ENCODE measurements at regions not wholly inside any gene's neighbourhood (a gene's known extent, or its start where the extent isn't known, plus 50 kb on each side); places are given as distances from the start of the nearest gene placed in this dataset.

DNA sequence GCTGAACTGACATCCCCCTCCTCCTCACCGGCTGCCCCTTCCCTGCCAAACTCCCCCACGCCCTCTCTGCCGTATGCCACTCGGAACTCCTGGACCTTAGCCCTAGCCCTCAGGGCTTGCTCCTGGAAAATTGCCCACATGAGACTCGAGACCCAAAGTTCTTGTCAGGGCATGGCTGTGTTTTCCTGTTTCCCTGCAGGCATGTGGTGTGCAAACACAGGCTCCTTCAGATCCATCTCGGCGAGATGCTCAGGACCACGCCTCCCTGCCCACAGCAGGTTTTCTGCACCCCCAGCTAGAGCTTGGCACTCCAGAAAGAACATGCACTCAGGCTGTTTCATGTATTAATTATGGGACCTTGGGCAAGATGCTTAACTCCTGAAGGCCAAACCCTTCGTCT, 1480.4 kb downstream of the BRD1 start:
- TF ChIP-seq TAF1 (CRISPR knock-in tag; IDR thresholded peaks at IDR 0.05) (no peak), ETV5 (CRISPR knock-in tag; IDR thresholded peaks at IDR 0.05; ENCODE audit: borderline replicate concordance) (no peak), PREB (CRISPR knock-in tag; IDR thresholded peaks at IDR 0.05) (no peak), POLR2AphosphoS2 (IDR thresholded peaks at IDR 0.05; ENCODE audit: low read depth, low read length) (no peak), CEBPB (IDR thresholded peaks at IDR 0.05; ENCODE audit: borderline replicate concordance, low read depth, low read length) (no peak), TCF7 (IDR thresholded peaks at IDR 0.05; ENCODE audit: low read depth) (no peak), EZH2 (conservative IDR thresholded peaks at IDR 0.05; ENCODE audit: low read depth, low read length) (no peak), ZNF510 (CRISPR knock-in tag; IDR thresholded peaks at IDR 0.05; ENCODE audit: low read depth) (no peak), BRD4 (CRISPR knock-in tag; IDR thresholded peaks at IDR 0.05) (no peak), MTF2 (CRISPR knock-in tag; IDR thresholded peaks at IDR 0.05; ENCODE audit: borderline replicate concordance) (no peak), ZSCAN30 (CRISPR knock-in tag; IDR thresholded peaks at IDR 0.05) (no peak), ZBTB1 (CRISPR knock-in tag; IDR thresholded peaks at IDR 0.05; ENCODE audit: borderline replicate concordance) (no peak)
- TF ChIP-seq, protein P1, sequence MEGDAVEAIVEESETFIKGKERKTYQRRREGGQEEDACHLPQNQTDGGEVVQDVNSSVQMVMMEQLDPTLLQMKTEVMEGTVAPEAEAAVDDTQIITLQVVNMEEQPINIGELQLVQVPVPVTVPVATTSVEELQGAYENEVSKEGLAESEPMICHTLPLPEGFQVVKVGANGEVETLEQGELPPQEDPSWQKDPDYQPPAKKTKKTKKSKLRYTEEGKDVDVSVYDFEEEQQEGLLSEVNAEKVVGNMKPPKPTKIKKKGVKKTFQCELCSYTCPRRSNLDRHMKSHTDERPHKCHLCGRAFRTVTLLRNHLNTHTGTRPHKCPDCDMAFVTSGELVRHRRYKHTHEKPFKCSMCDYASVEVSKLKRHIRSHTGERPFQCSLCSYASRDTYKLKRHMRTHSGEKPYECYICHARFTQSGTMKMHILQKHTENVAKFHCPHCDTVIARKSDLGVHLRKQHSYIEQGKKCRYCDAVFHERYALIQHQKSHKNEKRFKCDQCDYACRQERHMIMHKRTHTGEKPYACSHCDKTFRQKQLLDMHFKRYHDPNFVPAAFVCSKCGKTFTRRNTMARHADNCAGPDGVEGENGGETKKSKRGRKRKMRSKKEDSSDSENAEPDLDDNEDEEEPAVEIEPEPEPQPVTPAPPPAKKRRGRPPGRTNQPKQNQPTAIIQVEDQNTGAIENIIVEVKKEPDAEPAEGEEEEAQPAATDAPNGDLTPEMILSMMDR (CRISPR knock-in tag; IDR thresholded peaks at IDR 0.05): no peak
- TF ChIP-seq, protein P2, sequence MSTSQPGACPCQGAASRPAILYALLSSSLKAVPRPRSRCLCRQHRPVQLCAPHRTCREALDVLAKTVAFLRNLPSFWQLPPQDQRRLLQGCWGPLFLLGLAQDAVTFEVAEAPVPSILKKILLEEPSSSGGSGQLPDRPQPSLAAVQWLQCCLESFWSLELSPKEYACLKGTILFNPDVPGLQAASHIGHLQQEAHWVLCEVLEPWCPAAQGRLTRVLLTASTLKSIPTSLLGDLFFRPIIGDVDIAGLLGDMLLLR (CRISPR knock-in tag; IDR thresholded peaks at IDR 0.05): no peak

Measured in HepG2 (cell line).